ENCODE measurements at regions not wholly inside any gene's neighbourhood (a gene's known extent, or its start where the extent isn't known, plus 50 kb on each side); places are given as distances from the start of the nearest gene placed in this dataset.

- Histone ChIP-seq H3K36me3 (no peaks in the 10 kb centered on the region), H3K4me1 (no peaks in the 10 kb centered on the region), H3K4me3 (no peak overlapping the region), H3K27ac (no peak overlapping the region), H3K27me3 (no peaks in the 10 kb centered on the region), H3K9me3 (no peaks in the 10 kb centered on the region)
- no peak for TF ChIP-seq EP300 (IDR thresholded peaks at IDR 0.05)
- no peak for TF ChIP-seq POLR2A (IDR thresholded peaks at IDR 0.05)
- TF ChIP-seq CTCF (IDR thresholded peaks at IDR 0.05), result no peak
- no peak for TF ChIP-seq POLR2AphosphoS5 (IDR thresholded peaks at IDR 0.05)
- DNase-seq, result peak in 1 of 2 donors; percentile 8
- intact Hi-C loops (cut with DNase I; ENCODE audit: low total_unique reads), result no loop called here
- WGBS, 5 donors, result 18 to 34% (median 29%) methylated on average over 3 of the region's 3 CpGs
Measured at GRCh38 chr12:48286665-48287064, 64.1 kb downstream of the ZNF641 start.

- TF ChIP-seq POLR2AphosphoS5 (IDR thresholded peaks at IDR 0.05), result no peak
- TF ChIP-seq EP300 (IDR thresholded peaks at IDR 0.05), result no peak
- TF ChIP-seq POLR2A (IDR thresholded peaks at IDR 0.05), result no peak
- TF ChIP-seq CTCF (IDR thresholded peaks at IDR 0.05), result no peak
- H3K27me3 ChIP-seq, result no peaks in the 10 kb centered on the region
- no peaks in the 10 kb centered on the region for H3K4me1 ChIP-seq
- no peak overlapping the region for H3K27ac ChIP-seq
- H3K9me3 ChIP-seq, result no peaks in the 10 kb centered on the region
- 69 to 77% (median 71%) methylated on average over 2 of the region's 2 CpGs for WGBS, 5 donors
- no peak overlapping the region for H3K4me3 ChIP-seq
- peak in 1 of 2 donors; percentile 6 for DNase-seq
- intact Hi-C loops (cut with DNase I; ENCODE audit: low total_unique reads), result no loop called here
- no peaks in the 10 kb centered on the region for H3K36me3 ChIP-seq
Measured at GRCh38 chr12:48285751-48286650, 64.7 kb downstream of the ZNF641 start.

- no peaks in the 10 kb centered on the region for H3K36me3 ChIP-seq
- H3K9me3 ChIP-seq, result peaks cover 0 to 2% (median 1%) of the 10 kb centered on the region in 4 donors
- WGBS, 5 donors, result 0 to 24% (median 0%) methylated on average over 1 of the region's 1 CpG
- no peak overlapping the region for H3K27ac ChIP-seq
- DNase-seq, result no peak
- no peak for TF ChIP-seq POLR2A (IDR thresholded peaks at IDR 0.05)
- TF ChIP-seq POLR2AphosphoS5 (IDR thresholded peaks at IDR 0.05), result no peak
- TF ChIP-seq CTCF (IDR thresholded peaks at IDR 0.05), result no peak
- no peak for TF ChIP-seq EP300 (IDR thresholded peaks at IDR 0.05)
- H3K27me3 ChIP-seq, result peaks cover 0 to 3% (median 0%) of the 10 kb centered on the region in 3 donors
- no peak overlapping the region for H3K4me3 ChIP-seq
- no peaks in the 10 kb centered on the region for H3K4me1 ChIP-seq
- intact Hi-C loops (cut with DNase I; ENCODE audit: low total_unique reads), result no loop called here
Measured at GRCh38 chr12:48281811-48282210, 68.9 kb downstream of the ZNF641 start.

GRCh38 chr12:48280572-48280971, 70.1 kb downstream of the ZNF641 start:
- no peak for DNase-seq
- WGBS, 5 donors, result 38 to 52% (median 43%) methylated on average over 5 of the region's 5 CpGs
- H3K9me3 ChIP-seq, result peaks cover 0 to 13% (median 9%) of the 10 kb centered on the region in 4 donors

More at GRCh38 chr12:48280572-48280971, 70.1 kb downstream of the ZNF641 start:
- intact Hi-C loops (cut with DNase I; ENCODE audit: low total_unique reads), result no loop called here
- peaks cover 0 to 3% (median 0%) of the 10 kb centered on the region in 3 donors for H3K27me3 ChIP-seq
- H3K27ac ChIP-seq, result no peak overlapping the region
- H3K4me1 ChIP-seq, result no peaks in the 10 kb centered on the region
- TF ChIP-seq CTCF (IDR thresholded peaks at IDR 0.05) (no peak), EP300 (IDR thresholded peaks at IDR 0.05) (no peak), POLR2AphosphoS5 (IDR thresholded peaks at IDR 0.05) (no peak), POLR2A (IDR thresholded peaks at IDR 0.05) (no peak)
- no peaks in the 10 kb centered on the region for H3K36me3 ChIP-seq
- H3K4me3 ChIP-seq, result no peak overlapping the region

Data from stomach (tissue), 8 donors.